Endothelial cell of umbilical vein (primary cell): ENCODE measurements at regions not wholly inside any gene's neighbourhood (a gene's known extent, or its start where the extent isn't known, plus 50 kb on each side); places are given as distances from the start of the nearest gene placed in this dataset.

ENCODE experiments used
- BruUV-seq: library from RNA; stranded (reverse); fragments of 400-500 nt; replicated peaks from 2 replicates; lab custom pipeline; 2021; lab: Mats Ljungman, UMichigan
- CTCF ChIA-PET: fragments of 300-600, 350-600 bp; sonication (Branson Sonifier 250); formaldehyde crosslinking; loops from one replicate; lab custom pipeline; 2021; ENCODE audit warnings: antibody characterized with exemption, inconsistent platforms; lab: Charles Lee
- POLR2A ChIA-PET: fragments of 300-600, 350-600 bp; sonication (Branson Sonifier 250); formaldehyde crosslinking; loops from one replicate; lab custom pipeline; 2021; ENCODE audit warnings: antibody characterized with exemption, inconsistent platforms; lab: Charles Lee
- DNase-seq: peaks from one replicate; pipeline ENCODE4 v3.0.0-alpha.2; 2011; ENCODE audit warnings: low read depth, low spot score
- FAIRE-seq: peaks from 2 replicates; lab custom pipeline; 2011; peaks lifted over from hg19 to GRCh38; lab: Jason Lieb, UNC
- H2AFZ ChIP-seq: 2 replicates; pipeline ENCODE4 v1.6.0; 2012; ENCODE audit warnings: low read depth, low read length, control low read depth, inconsistent platforms
- H3K27ac ChIP-seq: 2 replicates; pipeline ENCODE4 v1.5.1; 2011; ENCODE audit warnings: low read depth, mild to moderate bottlenecking, control low read depth, low read length, moderate library complexity; ENCODE audit not compliant: insufficient read depth
- H3K27me3 ChIP-seq, 2 experiments: 2 replicates each; pipeline versions ENCODE4 v1.6.0 to v1.6.1; 2011; ENCODE audit warnings: low read length in 2 of 2, mixed read lengths in 1 of 2; ENCODE audit not compliant: control insufficient read depth in 2 of 2, insufficient read depth in 2 of 2
- H3K36me3 ChIP-seq, 2 experiments: 2 replicates in 1 of 2; 3 replicates in 1 of 2; pipeline ENCODE4 v1.5.1; 2011; ENCODE audit warnings: low read length in 2 of 2, mild to moderate bottlenecking in 1 of 2, moderate library complexity in 1 of 2; ENCODE audit not compliant: control insufficient read depth in 2 of 2, insufficient read depth in 2 of 2; ENCODE audit errors: extremely low read depth in 1 of 2
- H3K4me1 ChIP-seq: 3 replicates; pipeline ENCODE4 v1.5.1; 2011; ENCODE audit warnings: mild to moderate bottlenecking, low read length; ENCODE audit not compliant: control insufficient read depth, insufficient read depth; ENCODE audit errors: extremely low read depth
- H3K4me2 ChIP-seq: 2 replicates; pipeline ENCODE4 v1.6.1; 2011; ENCODE audit warnings: low read length, control low read depth, mixed read lengths; ENCODE audit not compliant: insufficient read depth
- H3K4me3 ChIP-seq, 3 experiments: fragments of 200-600 bp in 1 of 3; sonication (generic), shearing (Covaris generic) in 1 of 3; replicated peaks in 1 of 3; 2 replicates each; pipeline ENCODE4 v1.5.1; 2011 to 2016; ENCODE audit warnings: control low read depth in 3 of 3, low read length in 3 of 3, mild to moderate bottlenecking in 2 of 3, inconsistent platforms in 1 of 3, low read depth in 1 of 3, moderate library complexity in 1 of 3; ENCODE audit not compliant: insufficient read depth in 1 of 3
- H3K79me2 ChIP-seq: 2 replicates; pipeline ENCODE4 v1.6.0; 2012; ENCODE audit warnings: low read length, inconsistent platforms; ENCODE audit not compliant: control insufficient read depth, insufficient read depth
- H3K9ac ChIP-seq: replicated peaks from 2 replicates; pipeline ENCODE3; 2011; ENCODE audit warnings: low read length, control low read depth; ENCODE audit not compliant: insufficient read depth; ENCODE audit errors: extremely low read depth
- H3K9me1 ChIP-seq: replicated peaks from 3 replicates; pipeline ENCODE4 v1.6.0; 2011; ENCODE audit warnings: mild to moderate bottlenecking, low read length; ENCODE audit not compliant: control insufficient read depth, insufficient read depth; ENCODE audit errors: extremely low read depth
- H3K9me3 ChIP-seq: replicated peaks from 2 replicates; pipeline ENCODE4 v1.5.1; 2012; ENCODE audit warnings: low read length, inconsistent platforms; ENCODE audit not compliant: control insufficient read depth, insufficient read depth
- H4K20me1 ChIP-seq: replicated peaks from 2 replicates; pipeline ENCODE3; 2011; ENCODE audit warnings: mild to moderate bottlenecking, low read length; ENCODE audit not compliant: control insufficient read depth, insufficient read depth; ENCODE audit errors: extremely low read depth
- CTCF ChIP-seq, 2 donors: IDR thresholded peaks; 1 replicate in 1 of 2; 2 replicates in 1 of 2; pipeline ENCODE4 v1.5.1; 2011; ENCODE audit warnings: low read length in 2 of 2, mild to moderate bottlenecking in 2 of 2, moderate library complexity in 2 of 2, control low read depth in 1 of 2, inconsistent platforms in 1 of 2, low read depth in 1 of 2; ENCODE audit not compliant: insufficient read depth in 1 of 2; ENCODE audit errors: extremely low read depth in 1 of 2
- EZH2 ChIP-seq: IDR thresholded peaks from 2 replicates; pipeline ENCODE4 v1.6.1; 2012; ENCODE audit warnings: borderline replicate concordance, low read depth, mild to moderate bottlenecking, moderate library complexity, low read length, inconsistent platforms; ENCODE audit not compliant: severe bottlenecking
- FOS ChIP-seq: IDR thresholded peaks from 2 replicates; pipeline ENCODE4 v1.6.1; 2011; ENCODE audit warnings: mild to moderate bottlenecking, low read length, moderate library complexity, borderline replicate concordance; ENCODE audit not compliant: insufficient read depth
- GATA2 ChIP-seq: IDR thresholded peaks from 2 replicates; pipeline ENCODE4 v1.7.0; 2011; ENCODE audit warnings: low read depth, mild to moderate bottlenecking, moderate library complexity, mixed read lengths, low read length; ENCODE audit not compliant: insufficient read length, insufficient read depth
- JUN ChIP-seq: IDR thresholded peaks from 2 replicates; pipeline ENCODE4 v1.6.1; 2011; ENCODE audit warnings: borderline replicate concordance, low read depth; ENCODE audit not compliant: insufficient read length, insufficient read depth
- MAX ChIP-seq: IDR thresholded peaks from 2 replicates; pipeline ENCODE4 v1.6.1; 2011; ENCODE audit not compliant: insufficient read depth, insufficient read length
- MYC ChIP-seq: IDR thresholded peaks from one replicate; pipeline ENCODE4 v1.6.1; 2011; ENCODE audit warnings: mild to moderate bottlenecking, low read depth, low read length
- POLR2A ChIP-seq: IDR thresholded peaks from 2 replicates; pipeline ENCODE4 v1.6.1; 2012; ENCODE audit warnings: low read depth, mild to moderate bottlenecking, control low read depth, low read length
- POLR2AphosphoS5 ChIP-seq: IDR thresholded peaks from 2 replicates; pipeline ENCODE4 v1.6.1; 2012; ENCODE audit warnings: low read depth, mild to moderate bottlenecking, control low read depth, low read length, moderate library complexity; ENCODE audit not compliant: insufficient read depth
- dilution Hi-C: fragments of 300-500 bp; cut with MboI; formaldehyde crosslinking; loops from one replicate; pipeline ENCODE4 v1.15.0; 2019; ENCODE audit warnings: low sequenced_read_pairs; ENCODE audit not compliant: extremely low pct_ligation_motif_present
- intact Hi-C: fragments of 100-400 bp; cut with micrococcal nuclease; formaldehyde crosslinking; loops from one replicate; pipeline ENCODE4 v1.10.0; 2022

GRCh38 chr3:59320080-59320479 lies 270.3 kb upstream of the CFAP20DC start:
- H3K36me3 ChIP-seq, result no peaks in the 10 kb centered on the region
- ChIA-PET POLR2A (no interaction called here), CTCF (no interaction called here)
- no peak for DNase-seq
- H3K9ac ChIP-seq, result no peak overlapping the region
- intact Hi-C loops (no loop called here), dilution Hi-C loops (no loop called here)
- H3K27ac ChIP-seq, result no peak overlapping the region
- H4K20me1 ChIP-seq, result no peaks in the 10 kb centered on the region
- BruUV-seq, result no TSS peak
- no peak overlapping the region for H3K4me3 ChIP-seq
- H3K4me1 ChIP-seq, result no peaks in the 10 kb centered on the region
- H3K27me3 ChIP-seq, result no peaks in the 10 kb centered on the region
- TF ChIP-seq MAX (no peak), CTCF (IDR thresholded peaks at IDR 0.05; ENCODE audit: extremely low read depth in 1 of 2, insufficient read depth in 1 of 2, low read depth in 1 of 2, low read length in 2 of 2) (no peak), JUN (no peak), GATA2 (no peak), POLR2A (no peak), MYC (no peak), POLR2AphosphoS5 (no peak), EZH2 (no peak), FOS (no peak)
- no peak for FAIRE-seq
- no peak overlapping the region for H2AFZ ChIP-seq
- H3K9me1 ChIP-seq, result no peaks in the 10 kb centered on the region
- H3K9me3 ChIP-seq, result no peaks in the 10 kb centered on the region
- no peaks in the 10 kb centered on the region for H3K79me2 ChIP-seq
- no peak overlapping the region for H3K4me2 ChIP-seq
